Osteocyte (in vitro differentiated cells): ENCODE measurements at regions not wholly inside any gene's neighbourhood (a gene's known extent, or its start where the extent isn't known, plus 50 kb on each side); places are given as distances from the start of the nearest gene placed in this dataset.

Experiments used
- DNase-seq: peaks from one replicate; pipeline ENCODE4 v3.0.0; 2021; ENCODE audit warnings: mixed read lengths; ENCODE audit not compliant: unreplicated experiment; ENCODE audit errors: extremely low spot score
- H3K27ac Mint-ChIP-seq: one replicate; pipeline ENCODE4 v1.8.0; 2021; ENCODE audit warnings: mild to moderate bottlenecking, mixed read lengths; ENCODE audit not compliant: unreplicated experiment
- H3K27me3 Mint-ChIP-seq: one replicate; pipeline ENCODE4 v1.8.0; 2021; ENCODE audit warnings: mixed read lengths; ENCODE audit not compliant: unreplicated experiment
- H3K36me3 Mint-ChIP-seq: one replicate; pipeline ENCODE4 v1.8.0; 2021; ENCODE audit warnings: mixed read lengths; ENCODE audit not compliant: unreplicated experiment
- H3K4me1 Mint-ChIP-seq: one replicate; pipeline ENCODE4 v1.8.0; 2021; ENCODE audit warnings: mixed read lengths; ENCODE audit not compliant: unreplicated experiment
- H3K4me3 Mint-ChIP-seq: one replicate; pipeline ENCODE4 v1.8.0; 2021; ENCODE audit warnings: mild to moderate bottlenecking, moderate library complexity, mixed read lengths; ENCODE audit not compliant: unreplicated experiment
- H3K9me3 Mint-ChIP-seq: one replicate; pipeline ENCODE4 v1.8.0; 2021; ENCODE audit warnings: mixed read lengths; ENCODE audit not compliant: unreplicated experiment
- TF ChIP-seq, protein P1 (sequence below): fragments of 200-600 bp; sonication (generic); IDR thresholded peaks from 2 replicates; pipeline ENCODE4 v1.5.0; 2021; ENCODE audit warnings: antibody characterized with exemption, mild to moderate bottlenecking, moderate library complexity

DNA sequence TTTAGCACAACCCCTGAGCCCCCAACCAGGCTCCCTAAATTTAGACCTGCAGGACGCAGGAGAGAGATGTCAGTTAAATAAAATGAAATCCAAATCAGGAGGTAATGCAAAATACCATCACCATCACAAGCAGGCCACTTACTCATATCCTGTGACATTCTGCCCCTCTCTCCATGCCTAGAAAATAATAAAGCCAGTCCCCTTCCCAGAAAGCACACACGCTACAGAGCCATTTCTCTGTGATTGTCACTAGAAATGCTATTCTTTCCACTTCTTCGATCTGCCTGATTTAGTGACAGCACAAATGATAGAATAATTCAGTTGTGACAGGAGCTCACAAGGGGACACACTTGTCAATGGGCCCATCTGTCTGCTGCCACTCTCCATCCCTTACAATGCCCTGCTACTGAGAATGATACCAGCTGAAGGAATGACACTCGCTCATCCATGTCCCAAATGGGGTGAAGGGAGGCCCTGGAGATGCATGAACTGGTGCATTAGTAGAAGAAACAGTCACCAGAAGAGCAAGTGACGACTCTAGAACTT is 272.1 kb downstream of the SP3 start:
- Mint-ChIP-seq H3K27ac (no peak overlapping the region), H3K4me3 (no peak overlapping the region), H3K9me3 (no peaks in the 10 kb centered on the region)

DNA sequence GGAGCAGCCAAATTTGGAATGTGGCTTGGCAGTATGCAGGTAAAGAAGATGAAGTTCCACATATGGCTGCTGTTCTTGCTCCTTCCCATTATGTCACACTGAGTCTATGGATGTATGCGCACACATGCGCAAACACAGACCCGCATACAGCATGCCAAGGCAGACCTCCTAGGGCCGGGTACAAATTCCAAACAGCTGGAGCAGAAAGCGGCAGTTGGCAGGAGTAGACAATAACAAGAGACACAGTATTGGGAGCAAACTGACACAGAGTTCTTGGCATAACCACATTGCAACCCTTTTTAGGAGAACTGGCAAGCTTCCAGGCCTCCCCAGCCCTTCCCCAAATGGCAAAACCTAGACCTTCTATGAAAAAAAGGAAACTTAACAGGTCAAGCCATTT is 268.9 kb downstream of the SP3 start:
- Mint-ChIP-seq H3K4me3 (no peak overlapping the region), H3K27ac (no peak overlapping the region), H3K27me3 (no peaks in the 10 kb centered on the region), H3K4me1 (no peaks in the 10 kb centered on the region), H3K9me3 (no peaks in the 10 kb centered on the region), H3K36me3 (no peaks in the 10 kb centered on the region)
- TF ChIP-seq, protein P1, sequence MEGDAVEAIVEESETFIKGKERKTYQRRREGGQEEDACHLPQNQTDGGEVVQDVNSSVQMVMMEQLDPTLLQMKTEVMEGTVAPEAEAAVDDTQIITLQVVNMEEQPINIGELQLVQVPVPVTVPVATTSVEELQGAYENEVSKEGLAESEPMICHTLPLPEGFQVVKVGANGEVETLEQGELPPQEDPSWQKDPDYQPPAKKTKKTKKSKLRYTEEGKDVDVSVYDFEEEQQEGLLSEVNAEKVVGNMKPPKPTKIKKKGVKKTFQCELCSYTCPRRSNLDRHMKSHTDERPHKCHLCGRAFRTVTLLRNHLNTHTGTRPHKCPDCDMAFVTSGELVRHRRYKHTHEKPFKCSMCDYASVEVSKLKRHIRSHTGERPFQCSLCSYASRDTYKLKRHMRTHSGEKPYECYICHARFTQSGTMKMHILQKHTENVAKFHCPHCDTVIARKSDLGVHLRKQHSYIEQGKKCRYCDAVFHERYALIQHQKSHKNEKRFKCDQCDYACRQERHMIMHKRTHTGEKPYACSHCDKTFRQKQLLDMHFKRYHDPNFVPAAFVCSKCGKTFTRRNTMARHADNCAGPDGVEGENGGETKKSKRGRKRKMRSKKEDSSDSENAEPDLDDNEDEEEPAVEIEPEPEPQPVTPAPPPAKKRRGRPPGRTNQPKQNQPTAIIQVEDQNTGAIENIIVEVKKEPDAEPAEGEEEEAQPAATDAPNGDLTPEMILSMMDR, result no peak
- no peak for DNase-seq

More for the DNA sequence above, 272.1 kb downstream of the SP3 start:
- Mint-ChIP-seq H3K27me3 (no peaks in the 10 kb centered on the region), H3K36me3 (no peaks in the 10 kb centered on the region), H3K4me1 (no peaks in the 10 kb centered on the region)
- no peak for DNase-seq
- TF ChIP-seq, protein P1, result no peak

DNA sequence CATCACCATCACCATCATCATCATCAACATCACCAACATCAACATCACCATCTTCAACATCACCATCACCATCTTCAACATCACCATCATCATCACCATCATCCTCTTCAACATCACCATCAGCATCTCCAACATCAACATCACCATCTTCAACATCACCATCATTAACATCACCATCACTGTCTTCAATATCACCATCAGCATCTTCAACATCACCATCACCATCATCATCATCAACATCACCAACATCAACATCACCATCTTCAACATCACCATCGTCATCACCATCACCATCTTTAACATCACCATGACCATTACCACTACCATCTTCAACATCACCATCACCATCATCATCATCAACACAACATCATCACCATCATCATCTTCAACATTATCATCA is 267.2 kb downstream of the SP3 start:
- TF ChIP-seq, protein P1, result no peak
- H3K27ac Mint-ChIP-seq, result no peak overlapping the region
- no peaks in the 10 kb centered on the region for H3K36me3 Mint-ChIP-seq
- DNase-seq, result no peak
- H3K4me3 Mint-ChIP-seq, result no peak overlapping the region
- no peaks in the 10 kb centered on the region for H3K27me3 Mint-ChIP-seq
- no peaks in the 10 kb centered on the region for H3K4me1 Mint-ChIP-seq
- H3K9me3 Mint-ChIP-seq, result no peaks in the 10 kb centered on the region

DNA sequence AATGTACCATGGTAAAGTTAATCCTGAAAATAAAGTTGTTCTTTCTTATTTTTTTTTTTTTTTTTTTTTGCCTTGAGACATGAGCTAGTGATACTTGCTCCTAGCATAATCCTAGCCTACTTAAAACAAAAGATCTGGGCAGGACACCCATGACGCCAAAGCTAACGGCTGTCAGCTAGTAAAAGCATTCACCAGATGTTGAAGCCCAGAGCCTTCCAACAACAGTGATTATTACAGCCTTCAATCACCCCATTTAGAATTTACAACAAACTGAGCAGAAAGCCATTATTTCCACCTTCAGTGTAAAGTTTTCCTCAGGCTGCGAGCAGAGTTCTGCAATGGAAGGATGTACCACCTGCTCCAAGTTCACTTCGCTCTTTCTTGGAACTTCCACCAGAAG is 259.5 kb downstream of the SP3 start:
- TF ChIP-seq, protein P1, result no peak
- DNase-seq, result no peak
- H3K36me3 Mint-ChIP-seq, result no peaks in the 10 kb centered on the region
- no peaks in the 10 kb centered on the region for H3K27me3 Mint-ChIP-seq
- no peaks in the 10 kb centered on the region for H3K9me3 Mint-ChIP-seq
- H3K4me3 Mint-ChIP-seq, result no peak overlapping the region
- no peaks in the 10 kb centered on the region for H3K4me1 Mint-ChIP-seq
- no peak overlapping the region for H3K27ac Mint-ChIP-seq

DNA sequence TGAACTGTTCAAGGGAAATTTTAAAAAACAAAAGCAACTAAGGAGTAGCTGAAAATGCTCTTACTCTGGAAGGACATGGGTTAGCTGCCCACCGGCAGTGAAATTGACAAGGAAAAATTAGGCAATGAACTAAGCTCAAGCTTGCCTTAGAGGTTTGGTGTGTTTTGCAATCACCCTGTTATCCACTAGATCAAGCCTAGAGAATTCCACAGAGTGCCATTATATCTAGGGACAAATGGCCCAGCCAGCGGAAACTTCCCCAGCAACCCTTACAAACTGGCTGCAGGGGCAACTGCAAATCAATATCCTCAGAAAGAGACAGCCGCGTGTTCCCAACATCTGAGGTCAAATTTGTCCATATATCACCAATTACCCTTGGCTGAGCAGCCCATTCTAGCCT is 258.2 kb downstream of the SP3 start:
- Mint-ChIP-seq H3K27me3 (no peaks in the 10 kb centered on the region), H3K36me3 (no peaks in the 10 kb centered on the region), H3K9me3 (no peaks in the 10 kb centered on the region), H3K27ac (no peak overlapping the region), H3K4me3 (no peak overlapping the region), H3K4me1 (no peaks in the 10 kb centered on the region)
- TF ChIP-seq, protein P1, result no peak
- DNase-seq, result no peak
